ENCODE measurements at regions not wholly inside any gene's neighbourhood (a gene's known extent, or its start where the extent isn't known, plus 50 kb on each side); places are given as distances from the start of the nearest gene placed in this dataset.
"Not testable (repeated sequence)": the region's sequence is repeated elsewhere in the genome, so short reads cannot be mapped to it uniquely, and the experiment has no call there.

GRCh38 chr10:29208845-29209244 is 80.0 kb upstream of the LYZL1 start:
- DNase-seq (ENCODE audit: low read depth in 2 of 2) = no peak

- DNase-seq (ENCODE audit: low read depth in 2 of 2) = no peak
These were observed 79.0 kb upstream of the LYZL1 start for GRCh38 chr10:29209830-29210229.

GRCh38 chr10:29210266-29210868 is 78.5 kb upstream of the LYZL1 start:
- DNase-seq (ENCODE audit: low read depth in 2 of 2) = no peak

GRCh38 chr10:29212597-29212996 is 76.3 kb upstream of the LYZL1 start:
- no peak for DNase-seq (ENCODE audit: low read depth in 2 of 2)

- DNase-seq (ENCODE audit: low read depth in 2 of 2) = no peak
These were observed 74.3 kb upstream of the LYZL1 start for GRCh38 chr10:29214551-29214950.

- no peak for DNase-seq (ENCODE audit: low read depth in 2 of 2)
These were observed 71.6 kb upstream of the LYZL1 start for GRCh38 chr10:29217292-29217738.

GRCh38 chr10:29223326-29223725 is 65.5 kb upstream of the LYZL1 start:
- no peak for DNase-seq (ENCODE audit: low read depth in 2 of 2)

- DNase-seq (ENCODE audit: low read depth in 2 of 2) = no peak
These were observed 64.2 kb upstream of the LYZL1 start for GRCh38 chr10:29224631-29225030.

- DNase-seq (ENCODE audit: low read depth in 2 of 2) = no peak
These were observed 61.7 kb upstream of the LYZL1 start for GRCh38 chr10:29227201-29227600.

GRCh38 chr10:29228562-29228961 is 60.3 kb upstream of the LYZL1 start:
- DNase-seq (ENCODE audit: low read depth in 2 of 2) = no peak

GRCh38 chr10:29229258-29229705 is 59.6 kb upstream of the LYZL1 start:
- DNase-seq (ENCODE audit: low read depth in 2 of 2) = no peak

- DNase-seq (ENCODE audit: low read depth in 2 of 2) = not testable (repeated sequence)
These were observed 52.0 kb upstream of the LYZL1 start for GRCh38 chr10:29236910-29237309.

GRCh38 chr10:29237786-29238185 is 51.1 kb upstream of the LYZL1 start:
- DNase-seq (ENCODE audit: low read depth in 2 of 2) = no peak

GRCh38 chr10:29238523-29239135 is 50.2 kb upstream of the LYZL1 start:
- DNase-seq (ENCODE audit: low read depth in 2 of 2) = no peak

Data from stimulated activated CD8-positive, alpha-beta memory T cell treated with anti-CD3 and anti-CD28 coated beads, Interleukin-2, amount 100 ng/mL, for 48 hours (primary cell).